H1 (cell line): ENCODE measurements at regions not wholly inside any gene's neighbourhood (a gene's known extent, or its start where the extent isn't known, plus 50 kb on each side); places are given as distances from the start of the nearest gene placed in this dataset.

Experiments used
- CTCF ChIP-seq, 3 experiments: IDR thresholded peaks; 1 replicate in 2 of 3; 2 replicates in 1 of 3; pipeline versions ENCODE4 v1.5.1 to v1.6.1; 2011; ENCODE audit warnings: low read length in 3 of 3, mild to moderate bottlenecking in 3 of 3, inconsistent platforms in 2 of 3, low read depth in 1 of 3, moderate library complexity in 1 of 3; ENCODE audit not compliant: insufficient read depth in 1 of 3; ENCODE audit errors: control extremely low read depth in 1 of 3
- EGR1 ChIP-seq: IDR thresholded peaks from 2 replicates; pipeline ENCODE4 v1.6.1; 2011; ENCODE audit warnings: low read depth, low read length, borderline replicate concordance
- EP300 ChIP-seq, 2 experiments: IDR thresholded peaks; 1 replicate in 1 of 2; 2 replicates in 1 of 2; pipeline ENCODE4 v1.6.1; 2011 to 2012; ENCODE audit warnings: low read depth in 2 of 2, low read length in 2 of 2, mild to moderate bottlenecking in 2 of 2, borderline replicate concordance in 1 of 2, inconsistent platforms in 1 of 2, moderate library complexity in 1 of 2
- EZH2 ChIP-seq: fragments of 200-600 bp; sonication (generic); IDR thresholded peaks from 2 replicates; pipeline ENCODE4 v1.7.1; 2012; ENCODE audit warnings: low read depth, mild to moderate bottlenecking, moderate library complexity, low read length, inconsistent platforms; ENCODE audit not compliant: severe bottlenecking
- ZNF274 ChIP-seq: IDR thresholded peaks from 2 replicates; pipeline ENCODE4 v1.7.0; 2012; ENCODE audit warnings: low read length, borderline replicate concordance; ENCODE audit errors: extremely low read depth

GRCh38 chr2:128405467-128405900, 86.8 kb upstream of the HS6ST1 start:
- TF ChIP-seq EP300 (IDR thresholded peaks at IDR 0.05; ENCODE audit: borderline replicate concordance in 1 of 2, low read depth in 2 of 2, low read length in 2 of 2) (no peak), EZH2 (no peak), EGR1 (no peak), CTCF (IDR thresholded peaks at IDR 0.05; ENCODE audit: control extremely low read depth in 1 of 3, insufficient read depth in 1 of 3, low read depth in 1 of 3, low read length in 3 of 3) (no peak), ZNF274 (no peak)
